Ovary (tissue), 3 donors: ENCODE measurements at regions not wholly inside any gene's neighbourhood (a gene's known extent, or its start where the extent isn't known, plus 50 kb on each side); places are given as distances from the start of the nearest gene placed in this dataset.

Experiments
- POLR2A ChIP-seq: fragments of 450-650 bp; IDR thresholded peaks from one replicate; pipeline ENCODE4 v1.6.1; 2017; ENCODE audit warnings: antibody characterized with exemption, mild to moderate bottlenecking, moderate library complexity
- TF ChIP-seq, protein P1 (sequence below), 3 donors: fragments of 450-650 bp in 2 of 3; fragments of 200-600 bp in 1 of 3; IDR thresholded peaks; one replicate each; pipeline versions ENCODE4 v1.5.1 to v1.8.0; 2016 to 2022; ENCODE audit warnings: antibody characterized with exemption in 3 of 3, mild to moderate bottlenecking in 1 of 3
- donor health status: DM: no; HTN: no; CAD: no.

DNA sequence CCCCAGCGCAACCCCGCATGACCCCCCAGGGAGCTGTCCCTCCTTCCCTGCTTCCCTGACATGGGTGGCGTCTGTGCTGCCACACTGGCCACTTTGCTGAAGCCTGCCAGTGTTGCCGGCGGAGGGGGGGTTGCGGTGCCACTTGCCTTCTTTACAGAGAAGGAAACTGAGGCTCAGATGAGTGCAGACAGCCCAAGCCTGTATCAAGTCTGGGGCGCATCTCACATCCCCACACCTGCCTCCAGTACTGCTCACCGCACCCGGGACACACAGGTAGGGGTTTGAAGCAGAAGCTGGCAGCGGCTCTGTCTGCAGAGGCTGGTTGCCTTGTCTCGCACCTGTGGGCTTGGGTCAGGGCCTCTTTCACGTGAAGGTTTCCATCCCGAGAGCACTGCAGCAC, 104.7 kb upstream of the RTL1 start:
- TF ChIP-seq POLR2A = no peak
- TF ChIP-seq, protein P1, sequence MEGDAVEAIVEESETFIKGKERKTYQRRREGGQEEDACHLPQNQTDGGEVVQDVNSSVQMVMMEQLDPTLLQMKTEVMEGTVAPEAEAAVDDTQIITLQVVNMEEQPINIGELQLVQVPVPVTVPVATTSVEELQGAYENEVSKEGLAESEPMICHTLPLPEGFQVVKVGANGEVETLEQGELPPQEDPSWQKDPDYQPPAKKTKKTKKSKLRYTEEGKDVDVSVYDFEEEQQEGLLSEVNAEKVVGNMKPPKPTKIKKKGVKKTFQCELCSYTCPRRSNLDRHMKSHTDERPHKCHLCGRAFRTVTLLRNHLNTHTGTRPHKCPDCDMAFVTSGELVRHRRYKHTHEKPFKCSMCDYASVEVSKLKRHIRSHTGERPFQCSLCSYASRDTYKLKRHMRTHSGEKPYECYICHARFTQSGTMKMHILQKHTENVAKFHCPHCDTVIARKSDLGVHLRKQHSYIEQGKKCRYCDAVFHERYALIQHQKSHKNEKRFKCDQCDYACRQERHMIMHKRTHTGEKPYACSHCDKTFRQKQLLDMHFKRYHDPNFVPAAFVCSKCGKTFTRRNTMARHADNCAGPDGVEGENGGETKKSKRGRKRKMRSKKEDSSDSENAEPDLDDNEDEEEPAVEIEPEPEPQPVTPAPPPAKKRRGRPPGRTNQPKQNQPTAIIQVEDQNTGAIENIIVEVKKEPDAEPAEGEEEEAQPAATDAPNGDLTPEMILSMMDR (IDR thresholded peaks at IDR 0.05) = no peak
